ENCODE measurements at regions not wholly inside any gene's neighbourhood (a gene's known extent, or its start where the extent isn't known, plus 50 kb on each side); places are given as distances from the start of the nearest gene placed in this dataset.
A peak's percentile ranks its signal among the peaks of the same experiment; 100 is the strongest.

- Histone ChIP-seq H3K27me3 (ENCODE audit: low read depth) (no peaks in the 10 kb centered on the region), H3K36me3 (no peaks in the 10 kb centered on the region), H3K4me3 (no peak overlapping the region), H3K9me3 (no peaks in the 10 kb centered on the region), H3K4me1 (peaks cover 9% of the 10 kb centered on the region), H3K27ac (no peak overlapping the region)
- TF ChIP-seq, protein P1, sequence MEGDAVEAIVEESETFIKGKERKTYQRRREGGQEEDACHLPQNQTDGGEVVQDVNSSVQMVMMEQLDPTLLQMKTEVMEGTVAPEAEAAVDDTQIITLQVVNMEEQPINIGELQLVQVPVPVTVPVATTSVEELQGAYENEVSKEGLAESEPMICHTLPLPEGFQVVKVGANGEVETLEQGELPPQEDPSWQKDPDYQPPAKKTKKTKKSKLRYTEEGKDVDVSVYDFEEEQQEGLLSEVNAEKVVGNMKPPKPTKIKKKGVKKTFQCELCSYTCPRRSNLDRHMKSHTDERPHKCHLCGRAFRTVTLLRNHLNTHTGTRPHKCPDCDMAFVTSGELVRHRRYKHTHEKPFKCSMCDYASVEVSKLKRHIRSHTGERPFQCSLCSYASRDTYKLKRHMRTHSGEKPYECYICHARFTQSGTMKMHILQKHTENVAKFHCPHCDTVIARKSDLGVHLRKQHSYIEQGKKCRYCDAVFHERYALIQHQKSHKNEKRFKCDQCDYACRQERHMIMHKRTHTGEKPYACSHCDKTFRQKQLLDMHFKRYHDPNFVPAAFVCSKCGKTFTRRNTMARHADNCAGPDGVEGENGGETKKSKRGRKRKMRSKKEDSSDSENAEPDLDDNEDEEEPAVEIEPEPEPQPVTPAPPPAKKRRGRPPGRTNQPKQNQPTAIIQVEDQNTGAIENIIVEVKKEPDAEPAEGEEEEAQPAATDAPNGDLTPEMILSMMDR (IDR thresholded peaks at IDR 0.05): no peak
- intact Hi-C loops (cut with DNase I): no loop called here
- ATAC-seq (no peak), DNase-seq (no peak)
Observed at GRCh38 chr12:46921764-46922133, 96.0 kb upstream of the SLC38A4 start.

DNA sequence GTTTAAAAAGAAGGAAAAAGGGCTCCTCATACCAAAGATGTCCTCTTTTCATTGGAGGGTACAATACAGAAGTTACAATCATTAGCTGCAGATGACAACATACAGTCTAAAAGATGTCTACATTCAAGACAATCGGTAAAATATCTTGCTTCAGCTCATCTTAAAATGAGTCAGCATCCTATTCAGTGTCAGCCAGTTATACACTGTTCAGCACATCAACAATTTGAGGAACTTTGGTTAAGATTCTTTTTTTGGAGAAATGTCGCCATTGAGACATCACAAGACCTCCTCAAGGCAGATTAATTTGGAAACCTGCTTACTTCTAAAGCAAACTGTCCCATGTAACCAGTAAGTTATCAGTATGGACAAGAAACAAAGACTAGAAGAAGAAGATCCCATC is 100.7 kb upstream of the SLC38A4 start:
- H3K9me3 ChIP-seq: no peaks in the 10 kb centered on the region
- H3K36me3 ChIP-seq: no peaks in the 10 kb centered on the region
- intact Hi-C loops (cut with DNase I): no loop called here
- TF ChIP-seq, protein P1 (IDR thresholded peaks at IDR 0.05): no peak
- no peak for DNase-seq
- no peak for ATAC-seq
- no peak overlapping the region for H3K4me3 ChIP-seq
- H3K27me3 ChIP-seq (ENCODE audit: low read depth): no peaks in the 10 kb centered on the region
- H3K27ac ChIP-seq: no peak overlapping the region
- peaks cover 2% of the 10 kb centered on the region for H3K4me1 ChIP-seq

DNA sequence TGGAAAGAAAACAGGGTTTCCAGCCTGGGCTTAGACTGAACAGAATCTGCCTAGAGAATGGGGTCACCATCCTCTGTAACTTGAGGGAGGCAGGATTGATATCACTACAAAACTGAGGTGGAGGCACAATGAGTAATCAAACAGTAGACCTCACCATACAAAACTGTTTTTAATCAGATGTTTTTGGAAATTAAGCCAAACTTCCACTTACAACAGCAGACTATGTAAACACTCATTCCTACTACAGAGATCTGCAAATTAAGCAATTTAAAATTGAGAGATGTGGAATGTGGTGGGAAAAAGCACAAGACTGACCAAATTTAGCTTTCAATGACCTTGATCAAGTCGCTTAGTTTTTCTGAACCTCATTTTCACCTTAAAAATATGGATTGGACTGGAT is 104.3 kb upstream of the SLC38A4 start:
- Histone ChIP-seq H3K36me3 (no peaks in the 10 kb centered on the region), H3K27ac (no peak overlapping the region), H3K27me3 (ENCODE audit: low read depth) (no peaks in the 10 kb centered on the region), H3K4me3 (no peak overlapping the region), H3K9me3 (no peaks in the 10 kb centered on the region), H3K4me1 (no peaks in the 10 kb centered on the region)
- TF ChIP-seq, protein P1 (IDR thresholded peaks at IDR 0.05): no peak
- no peak for ATAC-seq
- no peak for DNase-seq
- intact Hi-C loops (cut with DNase I): no loop called here

GRCh38 chr12:46933947-46934346 is 108.2 kb upstream of the SLC38A4 start:
- Histone ChIP-seq H3K4me3 (no peak overlapping the region), H3K27ac (no peak overlapping the region), H3K36me3 (no peaks in the 10 kb centered on the region), H3K4me1 (no peaks in the 10 kb centered on the region), H3K27me3 (ENCODE audit: low read depth) (no peaks in the 10 kb centered on the region), H3K9me3 (no peaks in the 10 kb centered on the region)
- ATAC-seq: no peak
- no peak for DNase-seq
- TF ChIP-seq, protein P1 (IDR thresholded peaks at IDR 0.05): peak; percentile 55
- intact Hi-C loops (cut with DNase I): no loop called here

- intact Hi-C loops (cut with DNase I): no loop called here
- TF ChIP-seq, protein P1 (IDR thresholded peaks at IDR 0.05): no peak
- H3K4me1 ChIP-seq: no peaks in the 10 kb centered on the region
- no peaks in the 10 kb centered on the region for H3K36me3 ChIP-seq
- ATAC-seq (no peak), DNase-seq (no peak)
- H3K27me3 ChIP-seq (ENCODE audit: low read depth): no peaks in the 10 kb centered on the region
- H3K27ac ChIP-seq: no peak overlapping the region
- no peaks in the 10 kb centered on the region for H3K9me3 ChIP-seq
- no peak overlapping the region for H3K4me3 ChIP-seq
Observed at GRCh38 chr12:46934374-46935111, 108.7 kb upstream of the SLC38A4 start.
